ENCODE measurements at regions not wholly inside any gene's neighbourhood (a gene's known extent, or its start where the extent isn't known, plus 50 kb on each side); places are given as distances from the start of the nearest gene placed in this dataset.
"Not testable (repeated sequence)": the region's sequence is repeated elsewhere in the genome, so short reads cannot be mapped to it uniquely, and the experiment has no call there.

GRCh38 chr13:65275838-65276630, 1954.1 kb downstream of the PCDH9 start:
- H3K27ac Mint-ChIP-seq: no peak overlapping the region
- no peaks in the 10 kb centered on the region for H3K36me3 Mint-ChIP-seq (ENCODE audit: low read depth)
- DNase-seq: no peak
- H3K4me3 Mint-ChIP-seq: no peak overlapping the region
- no peaks in the 10 kb centered on the region for H3K9me3 ChIP-seq (ENCODE audit: control insufficient read depth, low read length, poor library complexity, severe bottlenecking)
- H3K4me1 Mint-ChIP-seq: no peaks in the 10 kb centered on the region
- no peak for ATAC-seq
- no peaks in the 10 kb centered on the region for H3K27me3 Mint-ChIP-seq

GRCh38 chr13:65275108-65275507, 1955.0 kb downstream of the PCDH9 start:
- ATAC-seq (no peak), DNase-seq (no peak)
- no peaks in the 10 kb centered on the region for H3K27me3 Mint-ChIP-seq
- H3K4me1 Mint-ChIP-seq: no peaks in the 10 kb centered on the region
- H3K9me3 ChIP-seq (ENCODE audit: control insufficient read depth, low read length, poor library complexity, severe bottlenecking): no peaks in the 10 kb centered on the region
- H3K27ac Mint-ChIP-seq: no peak overlapping the region
- no peaks in the 10 kb centered on the region for H3K36me3 Mint-ChIP-seq (ENCODE audit: low read depth)
- no peak overlapping the region for H3K4me3 Mint-ChIP-seq

- not testable (repeated sequence) for ATAC-seq; H3K27ac Mint-ChIP-seq; H3K9me3 ChIP-seq (ENCODE audit: control insufficient read depth, low read length, poor library complexity, severe bottlenecking); DNase-seq; H3K36me3 Mint-ChIP-seq (ENCODE audit: low read depth); H3K27me3 Mint-ChIP-seq; H3K4me1 Mint-ChIP-seq; H3K4me3 Mint-ChIP-seq
Measured at GRCh38 chr13:65273811-65274420, 1956.2 kb downstream of the PCDH9 start.

- no peaks in the 10 kb centered on the region for H3K27me3 Mint-ChIP-seq
- no peaks in the 10 kb centered on the region for H3K9me3 ChIP-seq (ENCODE audit: control insufficient read depth, low read length, poor library complexity, severe bottlenecking)
- H3K27ac Mint-ChIP-seq: no peak overlapping the region
- H3K4me3 Mint-ChIP-seq: no peak overlapping the region
- ATAC-seq: no peak
- H3K36me3 Mint-ChIP-seq (ENCODE audit: low read depth): no peaks in the 10 kb centered on the region
- no peak for DNase-seq
- no peaks in the 10 kb centered on the region for H3K4me1 Mint-ChIP-seq
Measured at GRCh38 chr13:65268009-65268408, 1962.1 kb downstream of the PCDH9 start.

- no peaks in the 10 kb centered on the region for H3K9me3 ChIP-seq (ENCODE audit: control insufficient read depth, low read length, poor library complexity, severe bottlenecking)
- Mint-ChIP-seq H3K4me3 (no peak overlapping the region), H3K27me3 (no peaks in the 10 kb centered on the region), H3K27ac (no peak overlapping the region), H3K4me1 (no peaks in the 10 kb centered on the region), H3K36me3 (ENCODE audit: low read depth) (no peaks in the 10 kb centered on the region)
- no peak for DNase-seq
- no peak for ATAC-seq
Measured at GRCh38 chr13:65265988-65266387, 1964.1 kb downstream of the PCDH9 start.

GRCh38 chr13:65264066-65264465, 1966.1 kb downstream of the PCDH9 start:
- DNase-seq (no peak), ATAC-seq (no peak)
- H3K27me3 Mint-ChIP-seq: no peaks in the 10 kb centered on the region
- H3K9me3 ChIP-seq (ENCODE audit: control insufficient read depth, low read length, poor library complexity, severe bottlenecking): no peaks in the 10 kb centered on the region
- no peak overlapping the region for H3K4me3 Mint-ChIP-seq
- no peaks in the 10 kb centered on the region for H3K36me3 Mint-ChIP-seq (ENCODE audit: low read depth)
- H3K27ac Mint-ChIP-seq: no peak overlapping the region
- no peaks in the 10 kb centered on the region for H3K4me1 Mint-ChIP-seq

GRCh38 chr13:65260946-65261891, 1968.9 kb downstream of the PCDH9 start:
- no peak for DNase-seq
- no peaks in the 10 kb centered on the region for H3K9me3 ChIP-seq (ENCODE audit: control insufficient read depth, low read length, poor library complexity, severe bottlenecking)
- Mint-ChIP-seq H3K4me3 (no peak overlapping the region), H3K27ac (no peak overlapping the region), H3K36me3 (ENCODE audit: low read depth) (no peaks in the 10 kb centered on the region), H3K27me3 (no peaks in the 10 kb centered on the region), H3K4me1 (no peaks in the 10 kb centered on the region)
- no peak for ATAC-seq

- DNase-seq: no peak
- Mint-ChIP-seq H3K36me3 (ENCODE audit: low read depth) (no peaks in the 10 kb centered on the region), H3K4me3 (no peak overlapping the region)
Measured at GRCh38 chr13:65240773-65241172, 1989.4 kb downstream of the PCDH9 start.

GRCh38 chr13:65236841-65237418, 1993.2 kb downstream of the PCDH9 start:
- Mint-ChIP-seq H3K27me3 (no peaks in the 10 kb centered on the region), H3K4me1 (no peaks in the 10 kb centered on the region), H3K36me3 (ENCODE audit: low read depth) (no peaks in the 10 kb centered on the region), H3K27ac (no peak overlapping the region), H3K4me3 (no peak overlapping the region)
- ATAC-seq: no peak
- no peak for DNase-seq
- no peaks in the 10 kb centered on the region for H3K9me3 ChIP-seq (ENCODE audit: control insufficient read depth, low read length, poor library complexity, severe bottlenecking)

More at GRCh38 chr13:65240773-65241172, 1989.4 kb downstream of the PCDH9 start:
- no peak overlapping the region for H3K27ac Mint-ChIP-seq
- ATAC-seq: no peak
- no peaks in the 10 kb centered on the region for H3K9me3 ChIP-seq (ENCODE audit: control insufficient read depth, low read length, poor library complexity, severe bottlenecking)
- no peaks in the 10 kb centered on the region for H3K4me1 Mint-ChIP-seq
- H3K27me3 Mint-ChIP-seq: no peaks in the 10 kb centered on the region

GRCh38 chr13:65217471-65217995, 2012.6 kb downstream of the PCDH9 start:
- Mint-ChIP-seq H3K27me3 (no peaks in the 10 kb centered on the region), H3K4me1 (no peaks in the 10 kb centered on the region), H3K4me3 (no peak overlapping the region), H3K36me3 (ENCODE audit: low read depth) (no peaks in the 10 kb centered on the region), H3K27ac (no peak overlapping the region)
- no peak for DNase-seq
- no peak for ATAC-seq
- H3K9me3 ChIP-seq (ENCODE audit: control insufficient read depth, low read length, poor library complexity, severe bottlenecking): peaks cover 3% of the 10 kb centered on the region

GRCh38 chr13:65202845-65203244, 2027.3 kb downstream of the PCDH9 start:
- not testable (repeated sequence) for DNase-seq, H3K4me1 Mint-ChIP-seq, H3K27ac Mint-ChIP-seq

GRCh38 chr13:65188721-65189120, 2041.4 kb downstream of the PCDH9 start:
- Mint-ChIP-seq H3K27ac (no peak overlapping the region), H3K27me3 (no peaks in the 10 kb centered on the region), H3K4me3 (no peak overlapping the region)

More at GRCh38 chr13:65202845-65203244, 2027.3 kb downstream of the PCDH9 start:
- not testable (repeated sequence) for H3K27me3 Mint-ChIP-seq; H3K4me3 Mint-ChIP-seq; H3K9me3 ChIP-seq (ENCODE audit: control insufficient read depth, low read length, poor library complexity, severe bottlenecking); H3K36me3 Mint-ChIP-seq (ENCODE audit: low read depth); ATAC-seq

GRCh38 chr13:65168026-65168425, 2062.1 kb downstream of the PCDH9 start:
- H3K27me3 Mint-ChIP-seq: no peaks in the 10 kb centered on the region
- DNase-seq (no peak), ATAC-seq (no peak)
- H3K36me3 Mint-ChIP-seq (ENCODE audit: low read depth): no peaks in the 10 kb centered on the region
- no peaks in the 10 kb centered on the region for H3K9me3 ChIP-seq (ENCODE audit: control insufficient read depth, low read length, poor library complexity, severe bottlenecking)
- no peak overlapping the region for H3K4me3 Mint-ChIP-seq
- H3K4me1 Mint-ChIP-seq: no peaks in the 10 kb centered on the region
- no peak overlapping the region for H3K27ac Mint-ChIP-seq

More at GRCh38 chr13:65188721-65189120, 2041.4 kb downstream of the PCDH9 start:
- H3K9me3 ChIP-seq (ENCODE audit: control insufficient read depth, low read length, poor library complexity, severe bottlenecking): no peaks in the 10 kb centered on the region
- Mint-ChIP-seq H3K36me3 (ENCODE audit: low read depth) (no peaks in the 10 kb centered on the region), H3K4me1 (no peaks in the 10 kb centered on the region)
- no peak for ATAC-seq
- no peak for DNase-seq

Measured in T-helper 17 cell (primary cell).